HG03565 (cell line): ENCODE measurements at regions not wholly inside any gene's neighbourhood (a gene's known extent, or its start where the extent isn't known, plus 50 kb on each side); places are given as distances from the start of the nearest gene placed in this dataset.

Source experiments
- ATAC-seq: cut with Tn5 transposase; IDR thresholded peaks from one replicate; pipeline ENCODE4 v1.9.1; 2021; ENCODE audit warnings: mild to moderate bottlenecking, moderate library complexity; ENCODE audit not compliant: unreplicated experiment

- no peak for ATAC-seq
Measured at GRCh38 chr16:79810449-79811189, 210.1 kb upstream of the MAF start.

DNA sequence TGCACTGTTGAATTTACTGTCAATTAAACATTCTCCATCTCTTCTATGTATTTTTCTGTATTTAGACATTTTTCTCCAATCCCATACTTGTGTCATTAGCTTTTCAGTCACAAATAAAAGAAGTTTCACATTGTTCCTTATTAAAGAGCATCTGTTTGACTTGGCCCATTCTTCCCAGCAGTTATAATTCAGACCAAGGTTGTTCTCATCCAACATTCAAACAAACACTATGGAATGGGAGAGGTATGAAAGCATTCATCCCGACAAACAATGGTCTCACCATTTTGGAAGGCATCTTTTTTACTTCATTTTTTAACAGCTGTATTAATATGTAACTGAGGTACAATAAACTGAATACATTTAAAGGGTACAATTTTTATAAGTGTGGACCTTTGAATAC lies 208.8 kb upstream of the MAF start:
- ATAC-seq: no peak

DNA sequence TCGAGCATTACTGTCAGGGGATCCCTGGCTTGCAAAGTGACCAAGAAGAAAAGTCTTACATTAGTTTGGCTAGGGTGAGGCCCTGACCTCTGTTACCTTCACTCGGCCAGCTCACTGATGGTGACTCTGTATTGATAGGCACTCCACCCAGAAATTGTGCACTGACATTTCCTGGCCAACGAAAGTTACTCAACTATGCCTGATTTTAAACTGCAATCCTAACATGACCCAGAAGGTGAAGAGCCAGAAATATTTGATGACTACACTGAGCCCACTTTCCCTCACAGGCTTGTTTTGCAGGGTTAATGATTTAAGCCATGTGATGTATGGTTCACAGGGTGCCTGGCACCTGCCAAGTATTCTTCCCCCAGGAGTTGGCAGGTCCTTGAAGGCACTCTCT lies 208.2 kb upstream of the MAF start:
- ATAC-seq: no peak

DNA sequence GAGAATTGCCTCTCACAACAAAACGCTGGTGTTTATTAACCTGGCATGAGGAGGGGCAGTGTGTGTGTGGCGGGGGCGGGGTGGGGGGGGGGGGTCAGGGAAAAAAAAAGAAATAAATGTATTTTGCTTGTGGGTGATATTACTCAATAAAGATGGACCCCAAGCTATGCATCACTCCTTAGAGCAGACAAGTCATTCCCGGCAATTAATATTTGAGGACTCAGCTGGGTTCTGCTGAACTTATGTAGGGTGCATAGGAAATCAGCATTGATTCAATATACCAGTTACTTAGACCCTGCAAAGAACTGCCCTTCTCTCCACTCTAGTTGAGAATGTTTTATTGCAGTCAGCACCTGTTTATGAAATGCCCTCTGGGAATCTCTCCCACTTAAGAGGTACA lies 206.2 kb upstream of the MAF start:
- ATAC-seq: no peak

GRCh38 chr16:79805621-79806020 lies 205.1 kb upstream of the MAF start:
- ATAC-seq: no peak

GRCh38 chr16:79801646-79802045 lies 201.1 kb upstream of the MAF start:
- no peak for ATAC-seq

DNA sequence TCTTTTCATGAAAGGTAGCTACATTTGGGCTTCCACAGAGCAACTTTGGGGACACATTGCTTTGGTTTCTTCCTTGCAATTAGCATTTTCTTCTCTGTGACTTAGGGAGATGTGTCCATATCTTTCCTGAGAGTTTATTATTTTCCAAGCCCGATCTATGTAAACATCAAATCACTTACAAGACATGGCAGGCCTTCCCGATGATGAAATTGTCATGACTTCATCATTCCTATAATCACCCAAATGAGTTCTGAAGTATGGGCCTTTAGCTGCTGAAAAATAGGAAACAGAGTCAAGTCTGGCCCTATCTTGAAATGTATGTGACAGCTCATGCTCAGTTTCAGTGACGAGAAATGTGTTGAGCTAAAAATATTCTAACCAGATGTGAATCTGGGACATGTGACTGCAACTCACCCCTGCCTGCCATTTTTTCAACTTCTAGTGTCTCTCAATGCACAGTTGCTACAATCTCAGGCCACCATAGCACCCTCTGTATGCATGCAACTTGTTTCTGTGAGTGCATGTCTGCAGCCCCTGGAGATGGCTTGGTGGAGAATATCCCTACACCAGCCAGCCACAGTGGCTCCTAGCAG lies 199.6 kb upstream of the MAF start:
- ATAC-seq: no peak

DNA sequence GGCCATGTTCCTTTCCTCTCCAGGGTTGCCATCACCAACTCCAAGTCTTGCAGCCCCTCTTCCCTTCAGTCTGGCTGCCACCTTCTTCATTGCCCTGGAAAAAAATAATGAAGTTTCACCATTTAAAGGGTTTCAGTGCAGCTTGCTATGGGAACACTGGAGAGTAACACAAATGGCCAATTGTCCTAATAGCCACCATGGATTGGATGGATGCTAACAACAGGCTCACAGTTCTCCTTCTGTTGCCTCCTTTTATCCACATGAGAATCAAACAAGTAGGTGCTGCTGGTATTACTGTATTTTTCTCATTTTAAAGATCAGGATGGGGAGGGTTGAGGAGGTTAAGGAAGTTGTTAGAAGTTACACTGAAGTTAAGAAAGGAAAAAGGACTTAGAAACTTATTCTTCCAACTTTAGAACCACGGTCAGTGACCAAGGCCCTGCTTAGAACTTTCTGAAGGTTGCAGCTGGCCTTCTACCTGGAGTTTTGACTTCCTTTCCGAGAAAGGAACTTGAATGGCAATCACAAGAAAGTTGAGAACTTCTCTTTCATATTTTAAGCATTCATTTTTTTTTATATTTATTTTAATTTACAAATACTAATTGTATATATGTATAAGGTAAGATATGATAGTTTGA lies 198.0 kb upstream of the MAF start:
- ATAC-seq: no peak

GRCh38 chr16:79797486-79797885 lies 196.9 kb upstream of the MAF start:
- no peak for ATAC-seq

- no peak for ATAC-seq
Measured at GRCh38 chr16:79795556-79795955, 195.0 kb upstream of the MAF start.

- ATAC-seq: no peak
Measured at GRCh38 chr16:79794941-79795340, 194.4 kb upstream of the MAF start.

- ATAC-seq: no peak
Measured at GRCh38 chr16:79792664-79793351, 192.3 kb upstream of the MAF start.

DNA sequence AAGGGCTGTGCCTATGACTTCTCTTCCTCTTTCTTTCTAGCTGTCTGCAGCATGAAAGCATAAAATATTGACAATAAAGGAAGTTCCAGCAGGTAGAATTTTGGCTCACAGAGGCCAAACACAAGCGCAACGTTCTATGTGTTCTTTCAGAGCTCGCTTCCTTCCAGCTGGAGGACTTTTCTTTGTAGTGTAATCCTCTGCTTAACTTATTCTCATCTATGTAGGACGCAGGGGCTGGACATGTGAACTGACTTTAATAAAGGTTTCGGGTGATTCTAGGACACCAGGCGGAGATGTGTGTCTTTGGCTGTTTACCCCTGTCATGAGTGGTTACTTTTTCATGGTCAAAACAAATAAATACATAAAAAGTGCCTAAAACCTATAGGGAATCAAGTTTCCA lies 191.5 kb upstream of the MAF start:
- no peak for ATAC-seq

DNA sequence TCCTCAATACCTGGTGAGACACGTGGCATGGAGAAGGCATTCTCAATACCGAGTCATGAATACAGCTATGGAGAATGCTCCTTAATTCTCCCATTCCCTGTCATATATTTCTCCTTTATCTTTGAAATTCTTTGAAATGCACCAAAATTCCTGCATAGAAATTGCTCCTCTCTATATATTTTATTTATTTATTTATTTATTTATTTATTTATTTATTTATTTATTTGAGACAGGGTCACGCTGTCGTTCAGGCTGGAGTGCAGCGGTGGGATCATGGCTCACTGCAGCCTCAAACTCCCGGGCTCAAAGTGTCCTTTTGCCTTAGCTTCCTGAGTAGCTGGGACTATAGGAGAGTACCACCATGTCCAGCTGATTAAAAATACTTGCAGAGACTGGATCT lies 190.3 kb upstream of the MAF start:
- ATAC-seq: no peak

DNA sequence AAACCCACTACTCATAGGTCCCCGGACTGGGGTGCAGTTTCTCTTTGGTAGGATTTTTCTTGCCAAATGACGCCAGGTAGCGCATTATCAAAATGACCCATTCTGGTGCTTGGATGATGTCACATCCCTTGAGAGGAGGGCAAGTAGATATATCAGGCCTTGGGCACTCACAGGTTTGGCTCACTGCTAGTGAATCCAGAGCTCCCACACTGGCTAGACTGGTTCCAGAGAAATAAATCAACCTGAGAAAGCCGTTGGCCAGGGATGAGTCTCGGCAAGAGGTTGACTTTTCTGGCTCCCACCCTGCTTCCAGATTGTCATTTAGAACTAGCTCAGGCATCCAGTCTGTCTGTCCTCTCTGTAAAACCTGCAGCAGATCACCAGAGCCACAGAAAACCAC lies 188.4 kb upstream of the MAF start:
- no peak for ATAC-seq

- ATAC-seq: no peak
Measured at GRCh38 chr16:79786389-79786788, 185.9 kb upstream of the MAF start.

GRCh38 chr16:79784007-79784406 lies 183.5 kb upstream of the MAF start:
- ATAC-seq: no peak

- no peak for ATAC-seq
Measured at GRCh38 chr16:79777679-79778078, 177.1 kb upstream of the MAF start.

DNA sequence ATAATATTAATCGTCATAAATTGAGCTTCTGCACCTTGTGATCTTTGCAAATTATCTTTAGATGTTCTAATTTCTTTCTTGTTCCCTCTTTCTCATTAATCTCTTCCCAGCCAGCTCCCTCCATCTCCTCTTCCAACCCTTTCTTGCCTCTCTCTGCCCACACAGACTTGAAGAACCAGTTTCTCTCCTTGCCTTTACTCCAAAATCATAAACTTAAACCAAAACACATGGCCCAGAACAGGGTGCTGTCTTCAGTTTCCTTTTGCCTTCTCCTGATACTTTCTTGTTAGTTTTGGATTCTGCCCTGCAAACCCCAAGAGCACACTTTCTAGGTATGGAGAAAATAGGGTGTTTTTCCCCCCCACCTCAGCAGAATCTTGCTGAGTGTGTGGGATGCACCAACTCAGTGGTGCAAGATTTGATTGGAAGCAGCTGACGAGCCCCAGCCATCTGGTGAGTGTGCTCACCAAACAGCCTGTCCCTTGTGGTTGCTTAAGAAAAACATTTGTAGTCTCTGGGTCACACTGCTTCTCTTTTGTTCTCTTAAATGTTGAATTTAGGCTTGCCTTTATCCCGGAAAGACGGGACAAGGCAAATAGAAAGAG lies 175.8 kb upstream of the MAF start:
- no peak for ATAC-seq

DNA sequence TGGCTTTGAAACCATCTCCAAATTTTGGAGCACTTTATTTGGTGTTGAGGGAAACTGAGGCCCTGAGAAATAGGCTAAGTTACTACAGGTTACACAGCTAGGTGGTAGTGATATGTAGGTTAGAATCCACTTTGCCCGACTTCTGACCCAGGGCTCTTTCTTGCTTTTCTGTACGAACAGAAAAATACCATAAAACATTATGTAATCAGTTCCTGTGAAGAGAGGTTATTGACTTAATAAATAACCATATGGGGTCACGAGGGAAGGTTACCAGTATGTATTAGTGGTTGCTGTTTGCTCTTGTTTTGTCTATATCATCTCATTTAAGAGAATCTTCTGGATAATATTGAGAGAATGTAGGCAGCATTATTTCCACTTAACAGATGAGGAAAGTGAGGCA lies 172.2 kb upstream of the MAF start:
- ATAC-seq: no peak

DNA sequence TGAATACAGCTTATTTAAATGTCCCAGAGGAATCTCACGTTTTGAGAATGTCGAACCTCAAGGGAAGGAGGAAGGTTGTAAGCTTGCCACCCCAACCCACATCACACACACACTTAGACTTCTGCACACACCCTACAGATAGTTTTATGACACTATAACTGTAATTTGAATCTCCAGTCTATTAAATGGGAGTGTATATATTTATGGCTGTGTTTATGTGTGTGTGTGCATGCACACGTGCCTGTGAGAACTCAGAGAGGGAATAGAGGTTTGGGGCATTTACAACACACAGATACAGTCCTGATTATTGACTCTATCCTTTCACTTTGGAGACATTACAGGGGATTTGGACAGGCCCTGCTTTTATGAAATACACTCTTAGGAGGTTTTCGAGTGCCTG lies 171.5 kb upstream of the MAF start:
- ATAC-seq: no peak
